ENCODE measurements at regions not wholly inside any gene's neighbourhood (a gene's known extent, or its start where the extent isn't known, plus 50 kb on each side); places are given as distances from the start of the nearest gene placed in this dataset.

DNA sequence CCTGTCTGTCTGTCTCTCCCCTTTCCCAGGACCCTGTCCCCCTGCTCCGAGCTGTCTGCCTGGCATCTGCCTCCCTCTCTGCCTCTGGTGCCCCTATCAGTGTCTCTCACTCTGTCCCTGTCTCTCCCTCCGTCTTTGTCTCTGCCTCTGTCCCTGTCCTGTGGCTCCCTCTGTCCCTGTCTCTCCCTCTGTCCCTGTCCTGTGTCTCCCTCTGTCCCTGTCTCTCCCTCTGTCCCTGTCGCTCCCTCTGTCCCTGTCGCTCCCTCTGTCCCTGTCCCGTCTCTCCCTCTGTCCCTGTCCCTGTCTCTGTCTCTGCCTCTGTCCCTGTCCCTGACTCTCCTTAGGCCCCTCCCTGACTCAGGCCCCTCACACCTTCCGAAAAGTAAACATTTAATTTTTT is 75.0 kb upstream of the PAX2 start:
- TF ChIP-seq, protein P1, sequence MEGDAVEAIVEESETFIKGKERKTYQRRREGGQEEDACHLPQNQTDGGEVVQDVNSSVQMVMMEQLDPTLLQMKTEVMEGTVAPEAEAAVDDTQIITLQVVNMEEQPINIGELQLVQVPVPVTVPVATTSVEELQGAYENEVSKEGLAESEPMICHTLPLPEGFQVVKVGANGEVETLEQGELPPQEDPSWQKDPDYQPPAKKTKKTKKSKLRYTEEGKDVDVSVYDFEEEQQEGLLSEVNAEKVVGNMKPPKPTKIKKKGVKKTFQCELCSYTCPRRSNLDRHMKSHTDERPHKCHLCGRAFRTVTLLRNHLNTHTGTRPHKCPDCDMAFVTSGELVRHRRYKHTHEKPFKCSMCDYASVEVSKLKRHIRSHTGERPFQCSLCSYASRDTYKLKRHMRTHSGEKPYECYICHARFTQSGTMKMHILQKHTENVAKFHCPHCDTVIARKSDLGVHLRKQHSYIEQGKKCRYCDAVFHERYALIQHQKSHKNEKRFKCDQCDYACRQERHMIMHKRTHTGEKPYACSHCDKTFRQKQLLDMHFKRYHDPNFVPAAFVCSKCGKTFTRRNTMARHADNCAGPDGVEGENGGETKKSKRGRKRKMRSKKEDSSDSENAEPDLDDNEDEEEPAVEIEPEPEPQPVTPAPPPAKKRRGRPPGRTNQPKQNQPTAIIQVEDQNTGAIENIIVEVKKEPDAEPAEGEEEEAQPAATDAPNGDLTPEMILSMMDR (IDR thresholded peaks at IDR 0.05), result no peak
- TF ChIP-seq POLR2A (IDR thresholded peaks at IDR 0.05), result no peak
